SK-N-SH (cell line): ENCODE measurements at regions not wholly inside any gene's neighbourhood (a gene's known extent, or its start where the extent isn't known, plus 50 kb on each side); places are given as distances from the start of the nearest gene placed in this dataset.

ENCODE experiments used
- CTCF ChIA-PET: fragments of 300-600, 350-600 bp; formaldehyde crosslinking; extraction: SDS; loops from one replicate; lab custom pipeline; 2021; lab: Yijun Ruan, JAX
- POLR2A ChIA-PET: fragments of 350-600 bp; sonication (Branson Sonifier 250); formaldehyde crosslinking; extraction: SDS; loops from one replicate; lab custom pipeline; 2020; ENCODE audit warnings: antibody characterized with exemption, inconsistent platforms; lab: Yijun Ruan, JAX
- DNase-seq: peaks from one replicate; pipeline ENCODE4 v3.0.0; 2012
- H2AFZ ChIP-seq: fragments of 200-600 bp; sonication (generic); 2 replicates; pipeline ENCODE4 v1.8.1; 2016; ENCODE audit warnings: antibody characterized with exemption, mild to moderate bottlenecking, low read depth
- H3F3A ChIP-seq: fragments of 200-600 bp; sonication (generic); replicated peaks from 2 replicates; pipeline ENCODE3; 2016; ENCODE audit warnings: antibody characterized with exemption, mild to moderate bottlenecking; ENCODE audit not compliant: insufficient read depth
- H3K27ac ChIP-seq, 2 experiments: fragments of 200-500 bp in 1 of 2; fragments of 200-600 bp in 1 of 2; sonication (Bioruptor generic) in 1 of 2; sonication (generic), shearing (Covaris generic) in 1 of 2; 2 replicates each; pipeline versions ENCODE4 v1.5.1 to v1.6.1; 2014 to 2016; ENCODE audit warnings: low read depth in 2 of 2, inconsistent platforms in 1 of 2, low read length in 1 of 2, mild to moderate bottlenecking in 1 of 2, mixed read lengths in 1 of 2
- H3K27me3 ChIP-seq: fragments of 200-600 bp; sonication (generic), shearing (Covaris generic); 2 replicates; pipeline ENCODE4 v1.6.1; 2016; ENCODE audit warnings: mixed run types; ENCODE audit not compliant: insufficient read depth
- H3K36me3 ChIP-seq, 2 experiments: fragments of 200-500 bp in 1 of 2; fragments of 200-600 bp in 1 of 2; sonication (Bioruptor generic) in 1 of 2; sonication (generic) in 1 of 2; replicated peaks in 1 of 2; 2 replicates each; pipeline versions ENCODE3 to v1.5.1; 2014 to 2016; ENCODE audit warnings: low read length in 1 of 2, mild to moderate bottlenecking in 1 of 2; ENCODE audit not compliant: insufficient read depth in 2 of 2, control insufficient read depth in 1 of 2
- H3K4me1 ChIP-seq, 2 experiments: fragments of 200-500 bp in 1 of 2; fragments of 200-600 bp in 1 of 2; sonication (Bioruptor generic) in 1 of 2; sonication (generic), shearing (Covaris generic) in 1 of 2; 2 replicates each; pipeline versions ENCODE4 v1.5.1 to v1.6.1; 2014 to 2016; ENCODE audit warnings: low read depth in 1 of 2, low read length in 1 of 2, mixed run types in 1 of 2; ENCODE audit not compliant: insufficient read depth in 2 of 2, control insufficient read depth in 1 of 2
- H3K4me2 ChIP-seq: fragments of 200-600 bp; sonication (generic), shearing (Covaris generic); 2 replicates; pipeline ENCODE4 v1.6.1; 2017; ENCODE audit warnings: mixed run types
- H3K4me3 ChIP-seq, 2 experiments: fragments of 200-500 bp in 1 of 2; fragments of 200-600 bp in 1 of 2; sonication (Bioruptor generic) in 1 of 2; sonication (generic), shearing (Covaris generic) in 1 of 2; 2 replicates each; pipeline versions ENCODE4 v1.5.1 to v1.8.1; 2014 to 2016; ENCODE audit warnings: low read depth in 2 of 2, inconsistent platforms in 1 of 2, low read length in 1 of 2, mild to moderate bottlenecking in 1 of 2, mixed read lengths in 1 of 2, moderate library complexity in 1 of 2
- H3K79me2 ChIP-seq: fragments of 200-600 bp; sonication (generic); 2 replicates; pipeline ENCODE4 v1.8.1; 2017; ENCODE audit warnings: mild to moderate bottlenecking; ENCODE audit not compliant: insufficient read depth
- H3K9ac ChIP-seq: fragments of 200-600 bp; sonication (generic); 2 replicates; pipeline ENCODE4 v1.6.1; 2017; ENCODE audit warnings: mixed run types
- H3K9me2 ChIP-seq: fragments of 200-600 bp; sonication (generic); 2 replicates; pipeline ENCODE4 v1.6.1; 2017; ENCODE audit warnings: mixed run types
- H3K9me3 ChIP-seq: fragments of 200-600 bp; sonication (generic); 2 replicates; pipeline ENCODE4 v1.6.1; 2017; ENCODE audit warnings: mixed run types, mild to moderate bottlenecking, moderate library complexity
- H4K20me1 ChIP-seq: fragments of 200-600 bp; sonication (generic); 2 replicates; pipeline ENCODE4 v1.6.1; 2017; ENCODE audit warnings: mild to moderate bottlenecking, mixed run types; ENCODE audit not compliant: insufficient read depth
- CHD2 ChIP-seq: fragments of 150-350 bp; IDR thresholded peaks from 2 replicates; pipeline ENCODE4 v1.6.1; 2018; ENCODE audit warnings: low read length; ENCODE audit not compliant: partially characterized antibody
- CTCF ChIP-seq: fragments of 200-600 bp; sonication (generic); IDR thresholded peaks from 2 replicates; pipeline ENCODE4 v1.6.1; 2017; ENCODE audit warnings: antibody characterized with exemption, mild to moderate bottlenecking, moderate library complexity
- FOXM1 ChIP-seq: IDR thresholded peaks from 2 replicates; pipeline ENCODE4 v1.4.0; 2012; ENCODE audit warnings: low read depth, mild to moderate bottlenecking
- GABPA ChIP-seq: IDR thresholded peaks from 2 replicates; pipeline ENCODE4 v1.4.0; 2012; ENCODE audit warnings: low read depth, mild to moderate bottlenecking
- GATA2 ChIP-seq: sonication (generic); formaldehyde crosslinking; IDR thresholded peaks from 2 replicates; pipeline ENCODE4 v1.5.0; 2020; ENCODE audit warnings: mild to moderate bottlenecking, missing genetic modification reagents
- MXI1 ChIP-seq: IDR thresholded peaks from 2 replicates; pipeline ENCODE4 v1.6.1; 2012; ENCODE audit warnings: mild to moderate bottlenecking, low read depth, low read length, improper control_type of control experiment
- NFIC ChIP-seq: IDR thresholded peaks from 2 replicates; pipeline ENCODE4 v1.4.0; 2012; ENCODE audit warnings: borderline replicate concordance
- NRF1 ChIP-seq: IDR thresholded peaks from 2 replicates; pipeline ENCODE4 v1.6.1; 2012; ENCODE audit warnings: low read depth, mild to moderate bottlenecking, low read length
- PBX3 ChIP-seq: IDR thresholded peaks from 2 replicates; pipeline ENCODE4; 2012
- RAD21 ChIP-seq: IDR thresholded peaks from 2 replicates; pipeline ENCODE4 v1.6.1; 2012; ENCODE audit warnings: mild to moderate bottlenecking, low read length
- RCOR1 ChIP-seq: fragments of 150-350 bp; IDR thresholded peaks from 2 replicates; pipeline ENCODE4 v1.6.1; 2017; ENCODE audit warnings: antibody characterized with exemption, low read length
- RFX5 ChIP-seq: IDR thresholded peaks from 2 replicates; pipeline ENCODE4 v1.6.1; 2012; ENCODE audit warnings: mild to moderate bottlenecking, improper control_type of control experiment, low read length
- SMC3 ChIP-seq: IDR thresholded peaks from 2 replicates; pipeline ENCODE4 v1.6.1; 2012; ENCODE audit warnings: low read depth, low read length, improper control_type of control experiment
- TAF1 ChIP-seq: IDR thresholded peaks from 2 replicates; pipeline ENCODE4 v1.6.1; 2012; ENCODE audit warnings: low read depth, mild to moderate bottlenecking, low read length, moderate library complexity, borderline replicate concordance
- TCF12 ChIP-seq: IDR thresholded peaks from 2 replicates; pipeline ENCODE4 v1.4.0; 2012
- TEAD4 ChIP-seq: IDR thresholded peaks from 2 replicates; pipeline ENCODE4 v1.4.0; 2012; ENCODE audit warnings: mild to moderate bottlenecking, borderline replicate concordance; ENCODE audit not compliant: insufficient read depth
- USF1 ChIP-seq: IDR thresholded peaks from 2 replicates; pipeline ENCODE4 v1.4.0; 2012; ENCODE audit warnings: low read depth, borderline replicate concordance
- WGBS: methylation state at CpG from one replicate; pipeline ENCODE4 v1.1.6; 2017; ENCODE audit warnings: low lambda C conversion rate; 5-methylcytosine and 5-hydroxymethylcytosine counted together
- TF ChIP-seq, protein P1 (sequence below): IDR thresholded peaks from 2 replicates; pipeline ENCODE4 v1.4.0; 2012; ENCODE audit warnings: low read depth, borderline replicate concordance
- TF ChIP-seq, protein P2 (sequence below): fragments of 150-350 bp; IDR thresholded peaks from 2 replicates; pipeline ENCODE4 v1.6.1; 2017; ENCODE audit warnings: antibody characterized with exemption, low read length, low read depth, borderline replicate concordance

- Histone ChIP-seq H3K27ac (no peak overlapping the region), H4K20me1 (no peaks in the 10 kb centered on the region), H3K36me3 (no peaks in the 10 kb centered on the region), H3K4me1 (no peaks in the 10 kb centered on the region; a peak in 2 of 4 replicates), H3K4me2 (no peak overlapping the region), H3K4me3 (no peak overlapping the region), H3F3A (no peaks in the 10 kb centered on the region), H3K27me3 (no peaks in the 10 kb centered on the region; the same call in 1 of the 2 replicates), H3K9ac (no peak overlapping the region), H3K9me3 (no peaks in the 10 kb centered on the region), H3K9me2 (0 out of 2 replicates have a peak, but pooled peaks cover 3% of the 10 kb centered on the region), H3K79me2 (no peaks in the 10 kb centered on the region), H2AFZ (no peak overlapping the region)
- WGBS: 18% methylated on average over 3 of the region's 7 CpGs
- TF ChIP-seq TEAD4 (no peak), SMC3 (no peak), RFX5 (no peak), RCOR1 (no peak), CTCF (no peak), TAF1 (no peak), NRF1 (no peak), RAD21 (no peak), PBX3 (no peak), CHD2 (no peak), MXI1 (no peak), FOXM1 (no peak), GATA2 (CRISPR knock-in tag) (no peak), NFIC (no peak), USF1 (no peak), TCF12 (no peak), GABPA (no peak)
- TF ChIP-seq, protein P1, sequence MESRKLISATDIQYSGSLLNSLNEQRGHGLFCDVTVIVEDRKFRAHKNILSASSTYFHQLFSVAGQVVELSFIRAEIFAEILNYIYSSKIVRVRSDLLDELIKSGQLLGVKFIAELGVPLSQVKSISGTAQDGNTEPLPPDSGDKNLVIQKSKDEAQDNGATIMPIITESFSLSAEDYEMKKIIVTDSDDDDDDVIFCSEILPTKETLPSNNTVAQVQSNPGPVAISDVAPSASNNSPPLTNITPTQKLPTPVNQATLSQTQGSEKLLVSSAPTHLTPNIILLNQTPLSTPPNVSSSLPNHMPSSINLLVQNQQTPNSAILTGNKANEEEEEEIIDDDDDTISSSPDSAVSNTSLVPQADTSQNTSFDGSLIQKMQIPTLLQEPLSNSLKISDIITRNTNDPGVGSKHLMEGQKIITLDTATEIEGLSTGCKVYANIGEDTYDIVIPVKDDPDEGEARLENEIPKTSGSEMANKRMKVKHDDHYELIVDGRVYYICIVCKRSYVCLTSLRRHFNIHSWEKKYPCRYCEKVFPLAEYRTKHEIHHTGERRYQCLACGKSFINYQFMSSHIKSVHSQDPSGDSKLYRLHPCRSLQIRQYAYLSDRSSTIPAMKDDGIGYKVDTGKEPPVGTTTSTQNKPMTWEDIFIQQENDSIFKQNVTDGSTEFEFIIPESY: no peak
- TF ChIP-seq, protein P2, sequence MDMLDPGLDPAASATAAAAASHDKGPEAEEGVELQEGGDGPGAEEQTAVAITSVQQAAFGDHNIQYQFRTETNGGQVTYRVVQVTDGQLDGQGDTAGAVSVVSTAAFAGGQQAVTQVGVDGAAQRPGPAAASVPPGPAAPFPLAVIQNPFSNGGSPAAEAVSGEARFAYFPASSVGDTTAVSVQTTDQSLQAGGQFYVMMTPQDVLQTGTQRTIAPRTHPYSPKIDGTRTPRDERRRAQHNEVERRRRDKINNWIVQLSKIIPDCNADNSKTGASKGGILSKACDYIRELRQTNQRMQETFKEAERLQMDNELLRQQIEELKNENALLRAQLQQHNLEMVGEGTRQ: no peak
- POLR2A ChIA-PET: no interaction called here
- DNase-seq: no peak
- CTCF ChIA-PET: no interaction called here
Observed at GRCh38 chr6:141260627-141261015, 872.1 kb upstream of the GJE1 start.
